ENCODE measurements at regions not wholly inside any gene's neighbourhood (a gene's known extent, or its start where the extent isn't known, plus 50 kb on each side); places are given as distances from the start of the nearest gene placed in this dataset.

DNA sequence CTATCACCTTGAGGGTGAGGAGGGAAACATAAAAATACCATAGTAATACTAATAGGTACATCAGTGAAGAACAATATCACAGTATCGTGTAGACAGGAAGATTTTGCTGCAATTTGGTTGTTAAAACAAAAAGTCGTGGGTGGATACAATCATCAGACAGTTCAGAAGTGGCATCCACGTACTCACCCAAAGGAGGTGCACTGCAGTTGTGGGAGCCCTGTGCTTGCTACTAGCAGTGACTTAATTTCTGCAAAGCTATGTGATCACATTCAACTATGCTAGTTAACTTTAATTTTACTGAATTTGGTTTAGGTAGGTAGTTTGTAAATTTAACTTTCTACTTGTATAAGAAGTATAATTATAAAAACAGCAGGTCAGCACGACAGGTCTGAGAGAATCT, 188.2 kb upstream of the SGK1 start:
- TF ChIP-seq CTCF (IDR thresholded peaks at IDR 0.05) (no peak), POLR2A (IDR thresholded peaks at IDR 0.05) (no peak)

All from right lobe of liver (tissue), 4 donors.